ENCODE measurements at regions not wholly inside any gene's neighbourhood (a gene's known extent, or its start where the extent isn't known, plus 50 kb on each side); places are given as distances from the start of the nearest gene placed in this dataset.

GRCh38 chr2:204143216-204144014, 206.9 kb downstream of the ICOS start:
- no peaks in the 10 kb centered on the region for H3K79me2 ChIP-seq (ENCODE audit: insufficient read depth, low read length)
- Mint-ChIP-seq H3K27me3 (ENCODE audit: low read depth, unreplicated experiment) (peaks cover 18% of the 10 kb centered on the region), H3K4me1 (ENCODE audit: low read depth, unreplicated experiment) (no peaks in the 10 kb centered on the region), H3K4me3 (ENCODE audit: unreplicated experiment) (no peak overlapping the region), H3K27ac (ENCODE audit: unreplicated experiment) (no peak overlapping the region), H3K9me3 (ENCODE audit: unreplicated experiment) (no peaks in the 10 kb centered on the region), H3K36me3 (ENCODE audit: low read depth, unreplicated experiment) (no peaks in the 10 kb centered on the region)
- H3K4me3 ChIP-seq (ENCODE audit: insufficient read depth, low read depth, low read length): no peak overlapping the region
- TF ChIP-seq EZH2 (IDR thresholded peaks at IDR 0.05; ENCODE audit: insufficient read depth, low read length): no peak
- no peak for TF ChIP-seq CTCF (IDR thresholded peaks at IDR 0.05; ENCODE audit: insufficient read depth, low read depth, low read length)
- H3K27ac ChIP-seq (ENCODE audit: low read depth, low read length): no peak overlapping the region
- H3K4me2 ChIP-seq (ENCODE audit: low read length): no peak overlapping the region
- no peaks in the 10 kb centered on the region for H4K20me1 ChIP-seq (ENCODE audit: insufficient read depth, low read length)
- peaks cover 11% of the 10 kb centered on the region for H3K27me3 ChIP-seq (ENCODE audit: insufficient read depth, low read length)
- no peaks in the 10 kb centered on the region for H3K9me3 ChIP-seq (ENCODE audit: insufficient read depth, low read depth, low read length)
- DNase-seq (ENCODE audit: low read depth) (no peak), FAIRE-seq (no peak)
- H3K9ac ChIP-seq (ENCODE audit: low read length): no peak overlapping the region
- no peaks in the 10 kb centered on the region for H3K4me1 ChIP-seq (ENCODE audit: insufficient read depth, low read length)
- no peak overlapping the region for H2AFZ ChIP-seq (ENCODE audit: low read depth, low read length)
- no peaks in the 10 kb centered on the region for H3K36me3 ChIP-seq (ENCODE audit: insufficient read depth, low read length)

DNA sequence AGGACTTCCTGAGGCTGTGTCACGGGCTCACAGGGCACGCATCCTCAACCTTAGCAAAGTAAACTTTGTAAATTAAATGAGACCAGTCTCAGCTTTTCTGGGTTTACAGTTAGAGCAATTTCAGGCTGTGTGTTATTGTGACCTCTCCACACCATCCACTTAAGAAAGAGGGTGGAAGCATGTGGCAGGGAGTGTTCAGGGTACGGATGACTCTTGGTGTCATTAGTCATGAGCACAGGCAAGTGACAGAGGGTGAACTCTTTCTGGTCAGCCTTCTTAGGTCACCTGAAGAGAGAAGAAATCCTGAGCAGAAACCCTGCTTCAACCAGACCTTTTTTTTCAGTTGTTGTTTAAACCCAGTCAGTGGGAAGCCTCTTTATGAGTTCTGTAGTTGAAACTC, 207.9 kb downstream of the ICOS start:
- Histone ChIP-seq H3K4me1 (ENCODE audit: insufficient read depth, low read length) (no peaks in the 10 kb centered on the region), H3K4me3 (ENCODE audit: insufficient read depth, low read depth, low read length) (no peak overlapping the region), H3K36me3 (ENCODE audit: insufficient read depth, low read length) (no peaks in the 10 kb centered on the region), H2AFZ (ENCODE audit: low read depth, low read length) (no peak overlapping the region), H3K9me3 (ENCODE audit: insufficient read depth, low read depth, low read length) (no peaks in the 10 kb centered on the region), H3K79me2 (ENCODE audit: insufficient read depth, low read length) (no peaks in the 10 kb centered on the region), H3K9ac (ENCODE audit: low read length) (no peak overlapping the region), H3K27ac (ENCODE audit: low read depth, low read length) (no peak overlapping the region), H3K27me3 (ENCODE audit: insufficient read depth, low read length) (peaks cover 11% of the 10 kb centered on the region), H4K20me1 (ENCODE audit: insufficient read depth, low read length) (no peaks in the 10 kb centered on the region), H3K4me2 (ENCODE audit: low read length) (no peak overlapping the region)
- DNase-seq (ENCODE audit: low read depth) (no peak), FAIRE-seq (no peak)
- Mint-ChIP-seq H3K27me3 (ENCODE audit: low read depth, unreplicated experiment) (peaks cover 18% of the 10 kb centered on the region), H3K4me3 (ENCODE audit: unreplicated experiment) (no peak overlapping the region), H3K36me3 (ENCODE audit: low read depth, unreplicated experiment) (no peaks in the 10 kb centered on the region), H3K9me3 (ENCODE audit: unreplicated experiment) (no peaks in the 10 kb centered on the region), H3K4me1 (ENCODE audit: low read depth, unreplicated experiment) (no peaks in the 10 kb centered on the region), H3K27ac (ENCODE audit: unreplicated experiment) (no peak overlapping the region)
- TF ChIP-seq CTCF (IDR thresholded peaks at IDR 0.05; ENCODE audit: insufficient read depth, low read depth, low read length) (no peak), EZH2 (IDR thresholded peaks at IDR 0.05; ENCODE audit: insufficient read depth, low read length) (no peak)

DNA sequence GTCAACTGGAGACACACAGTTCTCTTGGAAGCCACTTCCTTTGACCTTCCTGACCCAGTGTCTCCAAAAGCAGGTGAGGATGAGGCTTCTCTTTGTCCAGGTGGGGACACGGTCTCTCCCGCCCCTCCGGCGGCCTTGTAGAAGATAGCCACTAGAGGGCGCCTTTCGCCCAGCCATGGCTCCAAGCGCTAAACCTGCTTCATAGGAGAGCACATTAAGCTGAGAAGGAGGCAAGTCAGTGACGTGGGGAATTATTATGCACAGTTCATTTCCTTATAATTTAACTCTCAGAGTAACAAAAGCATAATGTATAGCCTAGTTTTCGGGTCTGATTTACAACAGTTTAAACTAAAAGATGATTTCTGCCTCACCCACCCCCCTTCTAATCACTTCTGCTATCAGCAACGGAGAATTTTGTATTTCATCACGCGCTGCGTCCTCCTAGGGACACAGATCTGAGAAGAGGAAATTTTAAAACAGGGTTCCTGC, 208.7 kb downstream of the ICOS start:
- Mint-ChIP-seq H3K36me3 (ENCODE audit: low read depth, unreplicated experiment) (no peaks in the 10 kb centered on the region), H3K27ac (ENCODE audit: unreplicated experiment) (no peak overlapping the region), H3K27me3 (ENCODE audit: low read depth, unreplicated experiment) (peaks cover 18% of the 10 kb centered on the region), H3K9me3 (ENCODE audit: unreplicated experiment) (no peaks in the 10 kb centered on the region), H3K4me1 (ENCODE audit: low read depth, unreplicated experiment) (no peaks in the 10 kb centered on the region), H3K4me3 (ENCODE audit: unreplicated experiment) (no peak overlapping the region)
- Histone ChIP-seq H3K4me1 (ENCODE audit: insufficient read depth, low read length) (no peaks in the 10 kb centered on the region), H3K27ac (ENCODE audit: low read depth, low read length) (no peak overlapping the region), H4K20me1 (ENCODE audit: insufficient read depth, low read length) (no peaks in the 10 kb centered on the region), H3K9me3 (ENCODE audit: insufficient read depth, low read depth, low read length) (no peaks in the 10 kb centered on the region), H2AFZ (ENCODE audit: low read depth, low read length) (no peak overlapping the region), H3K9ac (ENCODE audit: low read length) (no peak overlapping the region), H3K4me2 (ENCODE audit: low read length) (peak overlapping the region; percentile 58), H3K4me3 (ENCODE audit: insufficient read depth, low read depth, low read length) (peak overlapping the region; percentile 9), H3K36me3 (ENCODE audit: insufficient read depth, low read length) (no peaks in the 10 kb centered on the region), H3K27me3 (ENCODE audit: insufficient read depth, low read length) (peaks cover 11% of the 10 kb centered on the region), H3K79me2 (ENCODE audit: insufficient read depth, low read length) (no peaks in the 10 kb centered on the region)
- no peak for TF ChIP-seq EZH2 (IDR thresholded peaks at IDR 0.05; ENCODE audit: insufficient read depth, low read length)
- peak; percentile 88 for TF ChIP-seq CTCF (IDR thresholded peaks at IDR 0.05; ENCODE audit: insufficient read depth, low read depth, low read length)
- FAIRE-seq (no peak), DNase-seq (ENCODE audit: low read depth) (peak; percentile 36)
